H1 (cell line): ENCODE measurements at regions not wholly inside any gene's neighbourhood (a gene's known extent, or its start where the extent isn't known, plus 50 kb on each side); places are given as distances from the start of the nearest gene placed in this dataset.

Source experiments
- CTCF ChIA-PET: fragments of 300-600 bp; sonication (Branson Sonifier 250); formaldehyde crosslinking; loops from one replicate; lab custom pipeline; 2021; ENCODE audit not compliant: partially characterized antibody; lab: Charles Lee
- POLR2A ChIA-PET: fragments of 300-600 bp; sonication (Branson Sonifier 250); formaldehyde crosslinking; loops from one replicate; lab custom pipeline; 2021; ENCODE audit warnings: inconsistent platforms; ENCODE audit not compliant: partially characterized antibody; lab: Charles Lee
- DNase-seq, 2 experiments: peaks; one replicate each; pipeline versions ENCODE4 v3.0.0 to v3.0.0-alpha.2; 2010 to 2022; ENCODE audit warnings: low spot score in 2 of 2, low read depth in 1 of 2, mixed read lengths in 1 of 2
- FAIRE-seq: peaks from 2 replicates; lab custom pipeline; 2011; peaks lifted over from hg19 to GRCh38; lab: Jason Lieb, UNC
- H2AFZ ChIP-seq: 2 replicates; pipeline ENCODE4 v1.8.1; 2012; ENCODE audit warnings: low read length, inconsistent platforms
- H2AK5ac ChIP-seq: 2 replicates; pipeline ENCODE4 v1.6.1; 2013; ENCODE audit warnings: low read depth, low read length
- H2BK120ac ChIP-seq: replicated peaks from 2 replicates; pipeline ENCODE3; 2013; ENCODE audit warnings: low read depth, low read length, inconsistent platforms
- H2BK12ac ChIP-seq: 2 replicates; pipeline ENCODE4 v1.6.1; 2013; ENCODE audit warnings: low read depth, low read length
- H2BK15ac ChIP-seq: 2 replicates; pipeline ENCODE4 v1.6.1; 2013; ENCODE audit warnings: low read length
- H2BK20ac ChIP-seq: 2 replicates; pipeline ENCODE4 v1.6.1; 2013; ENCODE audit warnings: low read length
- H2BK5ac ChIP-seq: 2 replicates; pipeline ENCODE4 v1.6.1; 2013; ENCODE audit warnings: low read depth, low read length
- H3K14ac ChIP-seq: 2 replicates; pipeline ENCODE4 v1.6.1; 2013; ENCODE audit warnings: inconsistent platforms; ENCODE audit not compliant: insufficient read length
- H3K18ac ChIP-seq: 2 replicates; pipeline ENCODE4 v1.6.1; 2013; ENCODE audit warnings: low read length; ENCODE audit errors: extremely low read depth
- H3K23ac ChIP-seq: 2 replicates; pipeline ENCODE4 v1.6.1; 2013; ENCODE audit warnings: inconsistent platforms; ENCODE audit not compliant: insufficient read length
- H3K23me2 ChIP-seq: 2 replicates; pipeline ENCODE4 v1.6.1; 2013; ENCODE audit warnings: low read depth, low read length
- H3K27ac ChIP-seq: 2 replicates; pipeline ENCODE4 v1.6.1; 2011; ENCODE audit warnings: low read depth, low read length, inconsistent platforms
- H3K27me3 ChIP-seq, 4 experiments: replicated peaks in 1 of 4; 1 replicate in 1 of 4; 2 replicates in 3 of 4; pipeline versions ENCODE4 v1.6.1 to v1.8.1; 2011 to 2013; ENCODE audit warnings: low read length in 3 of 4, mild to moderate bottlenecking in 3 of 4, inconsistent platforms in 2 of 4, mixed read lengths in 2 of 4, moderate library complexity in 1 of 4; ENCODE audit not compliant: control insufficient read depth in 3 of 4, insufficient read depth in 3 of 4; ENCODE audit errors: extremely low read depth in 1 of 4
- H3K36me3 ChIP-seq, 4 experiments: 2 replicates each; pipeline versions ENCODE4 v1.6.1 to v1.8.1; 2011 to 2013; ENCODE audit warnings: mild to moderate bottlenecking in 4 of 4, low read length in 3 of 4, moderate library complexity in 2 of 4, control low read depth in 1 of 4, inconsistent platforms in 1 of 4; ENCODE audit not compliant: insufficient read depth in 4 of 4, control insufficient read depth in 2 of 4
- H3K4ac ChIP-seq: replicated peaks from 2 replicates; pipeline ENCODE3; 2013; ENCODE audit warnings: low read length, low read depth, mixed read lengths, inconsistent platforms; ENCODE audit not compliant: insufficient read length
- H3K4me1 ChIP-seq, 4 experiments: replicated peaks in 1 of 4; 1 replicate in 1 of 4; 2 replicates in 3 of 4; pipeline versions ENCODE4 v1.6.1 to v1.8.1; 2011 to 2013; ENCODE audit warnings: low read length in 3 of 4, inconsistent platforms in 2 of 4, mixed read lengths in 1 of 4; ENCODE audit not compliant: insufficient read depth in 4 of 4, control insufficient read depth in 3 of 4
- H3K4me2 ChIP-seq, 2 experiments: 2 replicates each; pipeline versions ENCODE4 v1.6.1 to v1.8.1; 2011 to 2013; ENCODE audit warnings: low read depth in 2 of 2, low read length in 2 of 2, control low read depth in 1 of 2, inconsistent platforms in 1 of 2, mild to moderate bottlenecking in 1 of 2; ENCODE audit not compliant: insufficient read depth in 1 of 2
- H3K4me3 ChIP-seq, 4 experiments: fragments of 200-600, 300-600 bp in 1 of 4; sonication (generic), shearing (Covaris generic), sonication (Bioruptor Twin) in 1 of 4; 2 replicates each; pipeline versions ENCODE4 v1.5.1 to v1.8.1; 2011 to 2016; ENCODE audit warnings: low read length in 4 of 4, low read depth in 3 of 4, control low read depth in 2 of 4, inconsistent platforms in 2 of 4, mild to moderate bottlenecking in 2 of 4, mixed read lengths in 1 of 4, moderate library complexity in 1 of 4; ENCODE audit not compliant: insufficient read depth in 2 of 4; ENCODE audit errors: extremely low read depth in 1 of 4
- H3K56ac ChIP-seq: replicated peaks from 2 replicates; pipeline ENCODE3; 2013; ENCODE audit warnings: low read depth, mild to moderate bottlenecking, mixed read lengths, low read length, inconsistent platforms; ENCODE audit not compliant: insufficient read length
- H3K79me1 ChIP-seq: 2 replicates; pipeline ENCODE4 v1.6.1; 2013; ENCODE audit warnings: low read depth, low read length, control low read depth
- H3K79me2 ChIP-seq, 2 experiments: 2 replicates each; pipeline versions ENCODE4 v1.6.1 to v1.8.1; 2012 to 2013; ENCODE audit warnings: low read length in 2 of 2, mild to moderate bottlenecking in 2 of 2, inconsistent platforms in 1 of 2; ENCODE audit not compliant: insufficient read depth in 2 of 2, control insufficient read depth in 1 of 2
- H3K9ac ChIP-seq, 4 experiments: replicated peaks in 1 of 4; 1 replicate in 1 of 4; 2 replicates in 3 of 4; pipeline versions ENCODE4 v1.6.1 to v1.8.1; 2011 to 2013; ENCODE audit warnings: low read depth in 3 of 4, low read length in 3 of 4, control low read depth in 2 of 4, mild to moderate bottlenecking in 2 of 4, moderate library complexity in 2 of 4, inconsistent platforms in 1 of 4; ENCODE audit errors: extremely low read depth in 1 of 4
- H3K9me3 ChIP-seq, 2 experiments: 2 replicates each; pipeline versions ENCODE4 v1.6.1 to v1.8.1; 2012 to 2013; ENCODE audit warnings: mild to moderate bottlenecking in 2 of 2, moderate library complexity in 2 of 2, control low read depth in 1 of 2, inconsistent platforms in 1 of 2, low read depth in 1 of 2, low read length in 1 of 2, mixed read lengths in 1 of 2; ENCODE audit not compliant: insufficient read depth in 2 of 2
- H4K20me1 ChIP-seq, 2 experiments: replicated peaks in 1 of 2; 2 replicates each; pipeline versions ENCODE3 to v1.8.1; 2011 to 2013; ENCODE audit warnings: inconsistent platforms in 2 of 2, low read length in 2 of 2, mild to moderate bottlenecking in 1 of 2; ENCODE audit not compliant: insufficient read depth in 2 of 2, control insufficient read depth in 1 of 2
- H4K5ac ChIP-seq: 2 replicates; pipeline ENCODE4 v1.6.1; 2013; ENCODE audit warnings: low read length, low read depth, mixed read lengths, inconsistent platforms; ENCODE audit not compliant: insufficient read length
- H4K8ac ChIP-seq: 2 replicates; pipeline ENCODE4 v1.8.0; 2013; ENCODE audit warnings: mild to moderate bottlenecking, moderate library complexity, low read length, inconsistent platforms; ENCODE audit not compliant: insufficient read depth; ENCODE audit errors: extremely low read depth
- H4K91ac ChIP-seq: replicated peaks from 2 replicates; pipeline ENCODE3; 2013; ENCODE audit warnings: low read length, mixed read lengths, inconsistent platforms; ENCODE audit not compliant: insufficient read length
- CEBPB ChIP-seq: IDR thresholded peaks from 2 replicates; pipeline ENCODE4 v1.6.1; 2012; ENCODE audit warnings: low read depth, low read length
- EZH2 ChIP-seq: fragments of 200-600 bp; sonication (generic); IDR thresholded peaks from 2 replicates; pipeline ENCODE4 v1.7.1; 2012; ENCODE audit warnings: low read depth, mild to moderate bottlenecking, moderate library complexity, low read length, inconsistent platforms; ENCODE audit not compliant: severe bottlenecking
- GTF2F1 ChIP-seq: IDR thresholded peaks from 2 replicates; pipeline ENCODE4 v1.6.1; 2012; ENCODE audit warnings: low read depth, low read length, improper control_type of control experiment, borderline replicate concordance
- JUN ChIP-seq: IDR thresholded peaks from 2 replicates; pipeline ENCODE4 v1.6.1; 2011; ENCODE audit warnings: low read depth, mild to moderate bottlenecking, improper control_type of control experiment, low read length
- JUND ChIP-seq: IDR thresholded peaks from 2 replicates; pipeline ENCODE4 v1.6.1; 2011; ENCODE audit warnings: mild to moderate bottlenecking, improper control_type of control experiment, low read length
- KDM4A ChIP-seq: IDR thresholded peaks from one replicate; pipeline ENCODE4 v1.7.1; 2012; ENCODE audit warnings: low read depth, mild to moderate bottlenecking, moderate library complexity, low read length, inconsistent platforms; ENCODE audit not compliant: severe bottlenecking
- NANOG ChIP-seq: IDR thresholded peaks from 2 replicates; pipeline ENCODE4 v1.6.1; 2011; ENCODE audit warnings: low read length, low read depth, mild to moderate bottlenecking, inconsistent platforms; ENCODE audit not compliant: insufficient read depth, poor library complexity, severe bottlenecking
- RFX5 ChIP-seq: IDR thresholded peaks from 2 replicates; pipeline ENCODE4 v1.6.1; 2011; ENCODE audit warnings: low read depth, low read length, improper control_type of control experiment, borderline replicate concordance
- SRF ChIP-seq: IDR thresholded peaks from 2 replicates; pipeline ENCODE4 v1.6.1; 2011; ENCODE audit warnings: mild to moderate bottlenecking, low read depth, low read length, moderate library complexity
- TAF7 ChIP-seq: optimal IDR thresholded peaks from 2 replicates; pipeline ENCODE3; 2011; ENCODE audit warnings: low read depth, mild to moderate bottlenecking, inconsistent platforms, low read length, moderate library complexity, borderline replicate concordance
- YY1 ChIP-seq: IDR thresholded peaks from 2 replicates; pipeline ENCODE4 v1.6.1; 2011; ENCODE audit warnings: low read depth, mild to moderate bottlenecking, low read length
- WGBS, 2 experiments: shearing (Covaris generic) in 1 of 2; methylation state at CpG; one replicate each; pipeline versions ENCODE4 v1.1.6 to v1.1.7; 2013 to 2015; ENCODE audit warnings: low lambda C conversion rate in 2 of 2, mixed read lengths in 2 of 2, inconsistent platforms in 1 of 2, low coverage in 1 of 2, missing lambda C conversion rate in 1 of 2; ENCODE audit not compliant: insufficient replicate concordance in 2 of 2, insufficient coverage in 1 of 2, insufficient read length in 1 of 2; ENCODE audit errors: extremely low coverage in 1 of 2, missing lambda C conversion rate in 1 of 2; 5-methylcytosine and 5-hydroxymethylcytosine counted together
- TF ChIP-seq, protein P1 (sequence below), 3 experiments: IDR thresholded peaks; 1 replicate in 2 of 3; 2 replicates in 1 of 3; pipeline versions ENCODE4 v1.5.1 to v1.6.1; 2011; ENCODE audit warnings: low read length in 3 of 3, mild to moderate bottlenecking in 3 of 3, inconsistent platforms in 2 of 3, low read depth in 1 of 3, moderate library complexity in 1 of 3; ENCODE audit not compliant: insufficient read depth in 1 of 3; ENCODE audit errors: control extremely low read depth in 1 of 3

DNA sequence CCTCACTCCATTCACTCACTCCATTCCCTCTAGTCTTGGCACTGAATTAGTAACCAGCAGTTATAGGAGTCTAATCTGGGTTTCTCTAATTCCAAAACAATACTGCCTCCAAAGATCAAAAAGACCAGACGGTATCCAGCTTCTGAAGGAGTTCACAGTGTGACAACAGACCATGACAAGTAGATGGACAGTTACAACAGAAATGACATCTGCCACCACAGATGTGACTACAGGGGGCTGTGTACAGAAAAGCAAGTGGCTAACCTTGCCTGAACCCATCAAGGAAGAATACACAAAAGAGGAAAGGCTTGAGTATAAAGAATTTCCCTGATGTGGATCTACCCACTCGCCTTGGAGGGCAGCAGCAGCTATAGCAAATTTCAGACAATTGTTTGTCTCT is 112.4 kb downstream of the ACTL7B start:
- Histone ChIP-seq H3K27ac (no peak overlapping the region), H3K23ac (no peak overlapping the region), H3K14ac (no peak overlapping the region), H4K8ac (no peak overlapping the region), H2BK5ac (no peak overlapping the region), H2AFZ (no peak overlapping the region), H3K23me2 (no peaks in the 10 kb centered on the region), H3K9me3 (no peaks in the 10 kb centered on the region), H3K27me3 (no peaks in the 10 kb centered on the region), H2BK20ac (no peak overlapping the region), H3K56ac (no peak overlapping the region), H3K4ac (no peak overlapping the region), H3K4me3 (no peak overlapping the region), H3K4me2 (no peak overlapping the region), H3K79me2 (no peaks in the 10 kb centered on the region), H4K5ac (no peak overlapping the region), H4K20me1 (no peaks in the 10 kb centered on the region), H3K79me1 (no peaks in the 10 kb centered on the region), H3K9ac (no peak overlapping the region), H4K91ac (no peak overlapping the region), H3K36me3 (no peaks in the 10 kb centered on the region), H3K4me1 (peaks cover 0 to 4% (median 0%) of the 10 kb centered on the region in 4 experiments; a peak in 1 of 7 replicates), H3K18ac (no peak overlapping the region), H2BK12ac (no peak overlapping the region), H2BK120ac (no peak overlapping the region), H2AK5ac (no peak overlapping the region), H2BK15ac (no peak overlapping the region)
- DNase-seq (no peak), FAIRE-seq (no peak)
- WGBS, 2 experiments, result 85% methylated on average over 2 of the region's 2 CpGs; no CpG with 5 or more reads in 1 of the 2 experiments
- CTCF ChIA-PET, result interaction anchor here (0.7 to 3.5 kb wide), 2 partner anchors 14 to 17 kb away, joined by 3 to 24 read pairs; no protein-coding TSS in a partner anchor
- POLR2A ChIA-PET, result no interaction called here
- no peak for TF ChIP-seq NANOG
- no peak for TF ChIP-seq GTF2F1
- TF ChIP-seq JUND, result no peak
- TF ChIP-seq, protein P1, sequence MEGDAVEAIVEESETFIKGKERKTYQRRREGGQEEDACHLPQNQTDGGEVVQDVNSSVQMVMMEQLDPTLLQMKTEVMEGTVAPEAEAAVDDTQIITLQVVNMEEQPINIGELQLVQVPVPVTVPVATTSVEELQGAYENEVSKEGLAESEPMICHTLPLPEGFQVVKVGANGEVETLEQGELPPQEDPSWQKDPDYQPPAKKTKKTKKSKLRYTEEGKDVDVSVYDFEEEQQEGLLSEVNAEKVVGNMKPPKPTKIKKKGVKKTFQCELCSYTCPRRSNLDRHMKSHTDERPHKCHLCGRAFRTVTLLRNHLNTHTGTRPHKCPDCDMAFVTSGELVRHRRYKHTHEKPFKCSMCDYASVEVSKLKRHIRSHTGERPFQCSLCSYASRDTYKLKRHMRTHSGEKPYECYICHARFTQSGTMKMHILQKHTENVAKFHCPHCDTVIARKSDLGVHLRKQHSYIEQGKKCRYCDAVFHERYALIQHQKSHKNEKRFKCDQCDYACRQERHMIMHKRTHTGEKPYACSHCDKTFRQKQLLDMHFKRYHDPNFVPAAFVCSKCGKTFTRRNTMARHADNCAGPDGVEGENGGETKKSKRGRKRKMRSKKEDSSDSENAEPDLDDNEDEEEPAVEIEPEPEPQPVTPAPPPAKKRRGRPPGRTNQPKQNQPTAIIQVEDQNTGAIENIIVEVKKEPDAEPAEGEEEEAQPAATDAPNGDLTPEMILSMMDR (IDR thresholded peaks at IDR 0.05; ENCODE audit: control extremely low read depth in 1 of 3, insufficient read depth in 1 of 3, low read depth in 1 of 3, low read length in 3 of 3), result no peak
- TF ChIP-seq TAF7, result no peak
- TF ChIP-seq EZH2, result no peak
- no peak for TF ChIP-seq JUN
- TF ChIP-seq CEBPB, result no peak
- TF ChIP-seq SRF, result no peak
- no peak for TF ChIP-seq KDM4A
- no peak for TF ChIP-seq YY1
- no peak for TF ChIP-seq RFX5
